Muscle of arm (tissue), 1 donor: ENCODE measurements at regions not wholly inside any gene's neighbourhood (a gene's known extent, or its start where the extent isn't known, plus 50 kb on each side); places are given as distances from the start of the nearest gene placed in this dataset.
"Not testable (repeated sequence)": the region's sequence is repeated elsewhere in the genome, so short reads cannot be mapped to it uniquely, and the experiment has no call there.

Experiments used
- DNase-seq: peaks from one replicate; pipeline ENCODE4 v3.0.0-alpha.2; 2013

DNA sequence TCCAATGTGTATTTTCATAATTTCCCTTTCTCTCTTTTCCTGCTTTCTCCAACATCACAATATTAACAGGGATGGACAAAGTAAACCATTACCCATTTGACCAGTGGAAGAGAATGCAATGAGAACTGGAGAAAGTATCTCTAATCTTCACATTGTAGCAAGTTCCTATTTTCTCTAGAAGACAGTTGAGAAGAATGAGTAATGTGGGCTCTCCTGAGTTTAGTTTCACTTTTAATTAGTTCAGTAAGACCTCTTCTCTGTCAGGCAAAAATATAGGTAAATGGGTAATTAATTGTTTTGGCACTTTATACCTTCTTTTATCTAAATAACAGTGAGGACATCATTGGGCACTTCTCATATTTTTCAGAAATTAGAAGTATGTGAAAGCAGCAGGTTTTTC is 602.0 kb downstream of the GLUD2 start:
- DNase-seq: no peak

DNA sequence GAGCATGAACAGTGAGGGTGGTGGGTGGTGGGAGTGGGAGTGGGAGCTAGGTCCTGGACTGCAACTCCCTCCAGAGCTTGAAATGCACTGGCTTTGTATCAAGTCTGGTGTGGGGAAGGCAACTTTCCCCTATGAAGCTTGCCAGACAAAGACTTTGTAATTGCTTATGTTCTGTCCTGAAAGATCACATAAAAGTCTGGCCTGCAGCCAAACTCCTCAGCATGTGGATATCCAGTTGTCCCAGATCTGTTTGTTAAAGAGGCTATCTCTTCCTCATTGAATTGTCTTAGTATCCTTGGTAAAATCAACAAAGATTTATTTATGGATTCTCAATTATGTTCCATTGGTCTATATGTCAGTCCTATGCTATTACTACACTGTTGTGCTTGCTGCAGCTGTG is 607.9 kb downstream of the GLUD2 start:
- DNase-seq: peak; percentile 7

GRCh38 chrX:121666171-121666570 is 618.8 kb downstream of the GLUD2 start:
- no peak for DNase-seq

DNA sequence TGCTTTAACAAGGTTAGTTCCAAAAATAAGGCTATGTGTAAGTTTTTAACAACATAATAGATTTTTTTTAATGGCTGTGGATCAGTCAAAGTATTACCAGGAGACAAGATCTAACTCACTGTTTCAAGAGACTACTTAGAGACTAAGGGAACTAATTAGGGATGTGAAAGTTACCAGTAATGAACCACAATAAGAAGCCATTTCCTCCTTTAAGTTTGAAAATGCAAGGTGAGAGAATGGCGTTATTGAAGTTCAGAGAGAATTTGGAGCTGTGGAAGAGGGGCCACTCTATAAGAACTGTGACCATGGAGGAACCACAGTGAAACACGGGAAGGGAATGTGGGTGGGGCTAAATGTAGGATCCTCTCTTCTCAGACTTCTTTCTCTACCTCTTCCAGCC is 624.2 kb downstream of the GLUD2 start:
- DNase-seq: no peak

DNA sequence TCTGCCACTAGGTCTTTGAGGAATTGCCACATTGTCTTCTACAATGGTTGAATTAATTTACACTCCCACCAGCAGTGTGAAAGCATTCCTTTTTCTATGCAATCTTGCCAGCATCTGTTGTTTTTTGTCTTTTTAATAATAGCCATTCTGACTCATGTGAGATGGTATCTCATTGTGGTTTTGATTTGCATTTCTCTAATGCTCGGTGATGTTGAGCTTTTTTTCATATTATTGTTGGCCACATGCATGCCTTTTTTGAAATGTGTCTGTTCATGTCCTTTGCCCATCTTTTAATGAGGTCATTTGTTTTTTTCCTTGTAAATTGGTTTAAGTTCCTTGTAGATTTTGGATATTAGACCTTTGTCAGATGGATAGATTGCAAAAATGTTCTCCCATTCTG is 661.8 kb downstream of the GLUD2 start:
- DNase-seq: not testable (repeated sequence)

DNA sequence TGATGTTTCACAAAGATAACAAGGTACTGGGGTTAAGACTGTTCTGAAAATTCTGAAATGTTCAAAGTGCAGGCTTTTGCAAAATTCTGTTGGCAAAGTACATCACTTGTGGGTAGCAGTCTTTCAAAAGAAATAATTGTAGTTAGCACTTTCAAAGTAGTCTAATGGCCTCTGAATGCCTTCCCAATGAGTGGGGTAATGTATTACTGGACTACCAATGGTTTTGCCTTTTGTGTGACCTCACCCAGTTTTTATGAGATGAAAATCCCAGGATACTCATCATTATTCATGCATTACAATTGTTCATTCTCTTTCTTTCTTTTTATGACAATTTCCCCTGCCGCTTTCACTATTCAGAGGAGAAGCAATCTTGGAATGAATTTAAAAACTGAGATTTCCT is 686.1 kb downstream of the GLUD2 start:
- no peak for DNase-seq

DNA sequence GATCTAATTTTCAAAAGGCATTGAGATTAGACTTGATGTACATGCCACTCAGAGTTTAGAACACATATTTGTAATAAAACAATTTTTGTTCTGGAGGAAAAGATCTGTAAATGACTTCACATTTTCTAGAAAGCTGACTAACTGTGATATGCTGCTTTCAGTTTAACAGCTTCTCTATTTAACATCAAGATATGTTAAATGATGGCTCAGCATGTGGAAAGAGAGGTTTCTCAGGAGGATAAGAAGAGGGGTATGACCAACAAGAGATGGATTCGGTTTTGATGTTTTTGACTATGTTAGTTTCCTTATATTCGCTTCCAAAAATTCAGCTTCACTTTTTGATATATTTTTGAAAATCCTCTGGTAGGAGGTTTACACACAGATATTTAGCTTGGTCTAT is 698.7 kb downstream of the GLUD2 start:
- DNase-seq: no peak

- DNase-seq: not testable (repeated sequence)
These were observed 706.2 kb downstream of the GLUD2 start for GRCh38 chrX:121753602-121754001.

DNA sequence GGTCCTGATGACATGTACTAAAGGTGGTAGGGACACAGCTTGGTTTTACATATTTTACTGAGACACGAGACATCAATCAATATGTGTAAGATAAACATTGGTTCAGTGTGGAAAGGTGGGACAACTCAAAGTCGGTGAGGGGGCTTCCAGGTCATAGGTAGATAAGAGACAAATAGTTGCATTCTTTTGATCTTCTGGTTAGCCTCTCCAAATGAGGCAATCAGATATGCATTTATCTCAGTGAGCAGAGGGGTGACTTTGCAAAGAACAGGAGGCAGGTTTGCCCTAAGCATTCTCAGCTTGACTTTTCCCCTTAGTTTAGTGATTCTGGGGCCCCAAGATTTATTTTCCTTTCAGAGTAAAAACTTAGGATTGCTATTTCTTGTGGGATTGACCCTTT is 706.9 kb downstream of the GLUD2 start:
- no peak for DNase-seq

DNA sequence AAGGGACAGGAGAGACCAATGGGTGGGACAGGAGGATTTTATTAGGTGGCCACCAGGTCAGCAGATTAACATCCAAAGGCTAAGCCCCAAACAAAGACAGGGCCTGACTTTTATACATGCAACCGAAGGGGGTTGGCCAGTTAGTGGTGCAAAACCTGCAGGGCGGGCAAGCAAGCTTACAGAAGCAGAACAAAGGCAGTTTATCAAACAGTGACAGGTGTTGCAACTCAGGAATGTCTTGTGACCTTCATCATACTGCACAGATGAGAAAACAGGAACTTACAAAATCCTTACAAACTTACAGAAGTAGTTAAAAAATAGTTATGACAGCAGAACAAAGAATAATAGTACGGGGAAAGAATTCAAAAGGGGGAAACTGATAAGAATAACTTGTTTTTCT is 708.1 kb downstream of the GLUD2 start:
- no peak for DNase-seq

- no peak for DNase-seq
These were observed 714.4 kb downstream of the GLUD2 start for GRCh38 chrX:121761845-121762244.

DNA sequence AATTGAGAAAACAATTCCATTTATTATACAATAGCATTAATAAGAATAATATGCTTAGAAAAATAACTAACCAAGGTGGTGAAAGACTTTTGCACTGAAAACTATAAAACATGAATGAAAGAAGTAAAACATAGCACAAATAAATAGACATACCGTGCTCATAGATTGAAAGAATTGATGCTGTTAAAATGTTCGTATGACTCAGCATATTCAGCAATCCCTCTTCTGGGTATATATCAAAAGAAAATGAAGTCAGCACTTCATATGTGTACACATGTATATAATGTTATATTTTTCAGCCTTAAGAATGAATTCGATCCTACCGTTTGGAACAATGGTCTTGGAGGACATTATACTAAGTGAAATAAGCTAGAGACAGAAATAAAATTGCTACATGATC is 716.3 kb downstream of the GLUD2 start:
- no peak for DNase-seq

GRCh38 chrX:121768210-121768609 is 720.8 kb downstream of the GLUD2 start:
- not testable (repeated sequence) for DNase-seq

DNA sequence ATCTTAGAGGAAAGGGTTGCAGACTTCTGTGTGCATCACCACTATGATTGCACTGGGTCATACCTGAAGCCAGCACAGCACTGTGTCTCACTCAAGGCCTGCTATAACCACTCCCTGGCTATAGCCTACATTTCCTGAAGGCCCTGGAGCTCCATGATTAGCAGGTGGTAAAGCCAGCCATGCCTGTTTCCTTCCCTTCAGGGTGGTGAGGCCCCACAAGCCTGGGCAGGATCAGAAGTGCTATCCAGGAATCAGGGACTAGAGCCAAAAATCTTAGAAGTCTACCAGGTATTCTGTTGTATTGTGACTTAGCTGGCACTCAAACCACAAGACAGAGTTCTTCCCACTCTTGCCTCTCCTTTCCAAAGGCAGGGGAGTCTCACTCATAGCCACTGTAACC is 734.6 kb downstream of the GLUD2 start:
- no peak for DNase-seq

DNA sequence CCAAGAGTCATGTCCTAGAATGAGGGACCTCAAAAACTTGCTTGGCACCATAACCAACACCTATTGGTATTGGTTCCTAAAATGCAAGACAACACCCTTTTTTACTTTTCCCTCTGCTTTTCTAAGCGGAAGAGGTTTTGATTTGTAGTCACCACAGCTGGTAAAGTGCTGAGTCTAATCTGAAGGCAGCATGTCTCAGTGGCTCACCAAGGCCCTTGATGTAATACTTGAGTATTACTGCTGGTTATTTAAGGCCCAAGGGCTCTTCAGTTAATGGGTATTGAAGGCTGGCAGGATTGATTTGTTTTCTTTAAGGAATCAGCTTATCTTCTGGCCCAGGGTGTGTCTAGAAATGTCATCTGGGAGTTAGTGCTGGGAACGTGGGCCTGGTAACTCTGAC is 735.1 kb downstream of the GLUD2 start:
- DNase-seq: no peak

GRCh38 chrX:121782976-121783375 is 735.6 kb downstream of the GLUD2 start:
- DNase-seq: no peak

DNA sequence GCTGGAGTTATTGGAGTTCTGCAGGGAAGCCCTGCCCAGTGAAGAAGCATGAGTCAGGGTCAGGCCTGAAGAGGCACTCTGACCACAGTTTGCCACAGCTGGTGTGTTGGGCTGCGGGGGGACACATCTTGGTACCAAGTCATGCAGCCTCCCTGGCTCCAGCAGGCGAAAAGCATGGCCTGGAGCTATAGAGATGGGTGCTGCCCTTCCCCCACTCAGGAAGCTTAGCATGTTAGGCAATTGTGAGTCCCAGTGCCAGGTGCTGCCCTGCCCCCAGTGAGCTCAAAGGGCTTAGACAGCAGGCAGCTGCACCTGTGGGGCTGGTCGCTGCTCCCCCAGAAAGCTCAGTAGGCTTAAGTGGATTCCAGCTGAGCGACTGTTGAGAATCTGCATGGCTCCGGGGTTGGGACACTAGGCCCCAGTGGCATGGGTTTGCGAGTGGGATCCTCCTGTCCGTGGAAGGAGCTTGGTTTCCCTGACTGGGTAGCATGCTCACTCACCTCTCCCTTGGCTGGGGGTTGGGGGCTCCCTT is 755.5 kb downstream of the GLUD2 start:
- no peak for DNase-seq

DNA sequence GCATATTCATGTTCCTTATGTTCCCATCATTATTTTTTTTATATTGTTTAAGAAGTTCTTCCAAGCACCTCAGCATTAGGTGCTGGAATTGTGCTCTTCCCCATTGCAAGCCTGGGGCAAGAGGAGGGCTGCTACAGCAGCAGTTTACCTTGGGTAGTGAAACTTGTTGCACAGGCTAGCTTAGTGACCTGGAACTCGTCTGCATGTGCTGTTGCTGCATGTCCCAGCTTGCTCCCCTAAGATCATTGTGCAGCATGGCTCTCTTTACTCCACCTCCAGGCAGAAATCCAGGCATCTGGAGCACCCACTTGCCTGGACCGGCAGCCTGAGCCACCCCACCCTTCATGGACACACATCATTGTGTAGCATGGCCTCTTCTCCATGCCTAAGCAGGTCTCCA is 776.0 kb downstream of the GLUD2 start:
- no peak for DNase-seq

- DNase-seq: no peak
These were observed 784.2 kb downstream of the GLUD2 start for GRCh38 chrX:121831601-121832000.

- DNase-seq: no peak
These were observed 785.0 kb downstream of the GLUD2 start for GRCh38 chrX:121832446-121832845.

DNA sequence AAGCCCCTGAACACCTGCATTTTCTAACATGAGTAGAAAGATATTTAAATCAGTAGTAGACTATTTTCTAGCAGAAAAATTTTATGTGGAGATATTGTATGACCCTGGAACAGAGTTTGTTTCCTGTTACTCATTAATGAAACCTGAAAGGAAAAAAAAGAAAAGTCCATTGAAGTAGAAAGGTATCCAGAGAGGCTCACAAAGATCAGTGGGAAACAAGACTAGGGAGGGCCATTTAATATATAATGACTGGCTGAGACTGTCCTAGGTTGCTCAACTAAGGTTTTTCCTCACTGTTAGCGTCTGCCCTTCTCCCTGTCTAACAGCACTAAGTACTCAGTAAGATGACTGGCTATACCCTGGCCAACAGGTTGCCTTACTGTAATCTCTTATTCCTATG is 788.6 kb downstream of the GLUD2 start:
- no peak for DNase-seq

DNA sequence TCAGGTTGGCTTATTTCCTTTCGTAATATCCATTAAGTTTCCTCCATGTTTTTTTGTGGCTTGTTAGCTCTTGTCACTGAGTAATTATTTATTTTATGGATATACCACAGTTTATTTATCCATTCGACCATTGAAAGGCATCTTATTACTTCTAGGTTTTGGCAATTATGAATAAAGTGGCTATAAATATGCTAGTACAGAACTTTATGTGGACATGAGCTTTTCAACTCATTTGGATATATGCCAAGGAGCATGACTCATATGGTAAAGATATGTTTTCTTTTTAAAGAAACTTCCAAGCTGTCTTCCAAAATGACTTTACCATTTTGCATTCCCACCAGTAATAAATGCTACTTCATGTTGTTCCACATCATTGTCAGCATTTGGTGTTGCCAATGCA is 803.6 kb downstream of the GLUD2 start:
- DNase-seq: no peak

DNA sequence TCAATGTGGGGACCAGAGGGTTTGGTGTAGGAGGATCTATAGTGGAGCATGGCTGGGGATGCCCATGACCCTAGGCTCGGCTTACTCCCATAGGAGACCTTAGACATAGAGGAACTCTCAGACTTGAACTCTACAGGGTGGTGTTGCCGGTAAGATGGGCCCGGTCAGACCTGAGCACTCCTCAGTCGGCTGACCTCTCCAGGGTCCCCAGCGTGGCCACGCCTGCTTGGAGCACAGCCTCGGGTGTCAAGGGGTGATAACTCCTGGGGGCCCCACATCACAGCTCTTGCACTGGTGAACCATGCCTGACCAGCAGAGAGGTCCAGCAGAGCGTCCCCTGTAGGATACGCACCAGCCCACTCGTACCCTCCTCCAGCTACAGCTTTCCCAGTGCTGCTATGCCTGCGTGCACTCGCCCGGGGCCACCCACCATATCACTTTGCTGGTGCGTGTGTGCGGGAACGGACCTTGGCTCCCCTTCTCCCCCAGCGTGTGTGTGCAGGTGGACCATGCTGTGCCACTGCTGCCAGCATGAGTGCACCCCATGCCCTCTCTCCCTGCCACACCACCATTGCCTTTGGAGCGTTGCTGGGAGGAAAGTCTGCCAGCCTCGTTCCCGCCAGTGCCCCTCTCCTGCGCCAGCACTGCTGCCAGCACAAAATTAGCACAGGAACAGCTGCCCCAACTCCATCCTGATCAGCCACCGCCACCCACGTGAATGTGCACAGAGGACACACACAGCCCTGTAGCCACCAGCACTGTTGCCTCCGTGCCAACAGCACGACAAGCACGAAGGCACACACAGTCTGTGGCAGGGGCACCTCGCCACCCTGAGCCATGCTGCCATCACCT is 806.6 kb downstream of the GLUD2 start:
- no peak for DNase-seq

DNA sequence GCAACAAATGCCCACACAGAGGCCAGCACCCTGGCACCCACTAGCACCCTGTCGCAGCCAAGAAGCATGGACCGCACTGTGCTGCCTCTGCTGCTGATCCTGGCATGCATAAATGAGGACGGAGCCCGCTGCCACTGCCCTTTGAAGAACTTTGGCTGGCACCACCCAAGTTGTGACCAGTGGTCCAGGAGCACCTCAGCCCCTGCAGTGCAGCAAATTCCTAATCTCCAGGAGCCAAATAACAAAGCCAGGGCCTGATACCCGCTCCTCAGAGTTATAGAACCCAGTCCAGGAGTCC is 807.2 kb downstream of the GLUD2 start:
- DNase-seq: no peak
